SK-N-SH (cell line): ENCODE measurements at regions not wholly inside any gene's neighbourhood (a gene's known extent, or its start where the extent isn't known, plus 50 kb on each side); places are given as distances from the start of the nearest gene placed in this dataset.

Experiments
- CTCF ChIA-PET: fragments of 300-600, 350-600 bp; formaldehyde crosslinking; extraction: SDS; loops from one replicate; lab custom pipeline; 2021; lab: Yijun Ruan, JAX
- POLR2A ChIA-PET: fragments of 350-600 bp; sonication (Branson Sonifier 250); formaldehyde crosslinking; extraction: SDS; loops from one replicate; lab custom pipeline; 2020; ENCODE audit warnings: antibody characterized with exemption, inconsistent platforms; lab: Yijun Ruan, JAX
- DNase-seq: peaks from one replicate; pipeline ENCODE4 v3.0.0; 2012
- H2AFZ ChIP-seq: fragments of 200-600 bp; sonication (generic); 2 replicates; pipeline ENCODE4 v1.8.1; 2016; ENCODE audit warnings: antibody characterized with exemption, mild to moderate bottlenecking, low read depth
- H3F3A ChIP-seq: fragments of 200-600 bp; sonication (generic); replicated peaks from 2 replicates; pipeline ENCODE3; 2016; ENCODE audit warnings: antibody characterized with exemption, mild to moderate bottlenecking; ENCODE audit not compliant: insufficient read depth
- H3K27ac ChIP-seq, 2 experiments: fragments of 200-500 bp in 1 of 2; fragments of 200-600 bp in 1 of 2; sonication (Bioruptor generic) in 1 of 2; sonication (generic), shearing (Covaris generic) in 1 of 2; 2 replicates each; pipeline versions ENCODE4 v1.5.1 to v1.6.1; 2014 to 2016; ENCODE audit warnings: low read depth in 2 of 2, inconsistent platforms in 1 of 2, low read length in 1 of 2, mild to moderate bottlenecking in 1 of 2, mixed read lengths in 1 of 2
- H3K27me3 ChIP-seq: fragments of 200-600 bp; sonication (generic), shearing (Covaris generic); 2 replicates; pipeline ENCODE4 v1.6.1; 2016; ENCODE audit warnings: mixed run types; ENCODE audit not compliant: insufficient read depth
- H3K36me3 ChIP-seq, 2 experiments: fragments of 200-500 bp in 1 of 2; fragments of 200-600 bp in 1 of 2; sonication (Bioruptor generic) in 1 of 2; sonication (generic) in 1 of 2; replicated peaks in 1 of 2; 2 replicates each; pipeline versions ENCODE3 to v1.5.1; 2014 to 2016; ENCODE audit warnings: low read length in 1 of 2, mild to moderate bottlenecking in 1 of 2; ENCODE audit not compliant: insufficient read depth in 2 of 2, control insufficient read depth in 1 of 2
- H3K4me1 ChIP-seq, 2 experiments: fragments of 200-500 bp in 1 of 2; fragments of 200-600 bp in 1 of 2; sonication (Bioruptor generic) in 1 of 2; sonication (generic), shearing (Covaris generic) in 1 of 2; 2 replicates each; pipeline versions ENCODE4 v1.5.1 to v1.6.1; 2014 to 2016; ENCODE audit warnings: low read depth in 1 of 2, low read length in 1 of 2, mixed run types in 1 of 2; ENCODE audit not compliant: insufficient read depth in 2 of 2, control insufficient read depth in 1 of 2
- H3K4me2 ChIP-seq: fragments of 200-600 bp; sonication (generic), shearing (Covaris generic); 2 replicates; pipeline ENCODE4 v1.6.1; 2017; ENCODE audit warnings: mixed run types
- H3K4me3 ChIP-seq, 2 experiments: fragments of 200-500 bp in 1 of 2; fragments of 200-600 bp in 1 of 2; sonication (Bioruptor generic) in 1 of 2; sonication (generic), shearing (Covaris generic) in 1 of 2; 2 replicates each; pipeline versions ENCODE4 v1.5.1 to v1.8.1; 2014 to 2016; ENCODE audit warnings: low read depth in 2 of 2, inconsistent platforms in 1 of 2, low read length in 1 of 2, mild to moderate bottlenecking in 1 of 2, mixed read lengths in 1 of 2, moderate library complexity in 1 of 2
- H3K79me2 ChIP-seq: fragments of 200-600 bp; sonication (generic); 2 replicates; pipeline ENCODE4 v1.8.1; 2017; ENCODE audit warnings: mild to moderate bottlenecking; ENCODE audit not compliant: insufficient read depth
- H3K9ac ChIP-seq: fragments of 200-600 bp; sonication (generic); 2 replicates; pipeline ENCODE4 v1.6.1; 2017; ENCODE audit warnings: mixed run types
- H3K9me2 ChIP-seq: fragments of 200-600 bp; sonication (generic); 2 replicates; pipeline ENCODE4 v1.6.1; 2017; ENCODE audit warnings: mixed run types
- H3K9me3 ChIP-seq: fragments of 200-600 bp; sonication (generic); 2 replicates; pipeline ENCODE4 v1.6.1; 2017; ENCODE audit warnings: mixed run types, mild to moderate bottlenecking, moderate library complexity
- H4K20me1 ChIP-seq: fragments of 200-600 bp; sonication (generic); 2 replicates; pipeline ENCODE4 v1.6.1; 2017; ENCODE audit warnings: mild to moderate bottlenecking, mixed run types; ENCODE audit not compliant: insufficient read depth
- CHD2 ChIP-seq: fragments of 150-350 bp; IDR thresholded peaks from 2 replicates; pipeline ENCODE4 v1.6.1; 2018; ENCODE audit warnings: low read length; ENCODE audit not compliant: partially characterized antibody
- EZH2phosphoT487 ChIP-seq: fragments of 200-600 bp; sonication (generic); IDR thresholded peaks from 2 replicates; pipeline ENCODE4 v1.6.1; 2017; ENCODE audit warnings: low read depth, mixed run types, mild to moderate bottlenecking, antibody characterized with exemption, moderate library complexity, borderline replicate concordance
- FOSL2 ChIP-seq: IDR thresholded peaks from 2 replicates; pipeline ENCODE4 v1.4.0; 2012; ENCODE audit warnings: low read depth, mild to moderate bottlenecking, moderate library complexity, borderline replicate concordance
- FOXM1 ChIP-seq: IDR thresholded peaks from 2 replicates; pipeline ENCODE4 v1.4.0; 2012; ENCODE audit warnings: low read depth, mild to moderate bottlenecking
- GATA2 ChIP-seq: sonication (generic); formaldehyde crosslinking; IDR thresholded peaks from 2 replicates; pipeline ENCODE4 v1.5.0; 2020; ENCODE audit warnings: mild to moderate bottlenecking, missing genetic modification reagents
- MEF2A ChIP-seq: IDR thresholded peaks from 2 replicates; pipeline ENCODE4 v1.4.0; 2012; ENCODE audit warnings: low read depth, borderline replicate concordance
- MXI1 ChIP-seq: IDR thresholded peaks from 2 replicates; pipeline ENCODE4 v1.6.1; 2012; ENCODE audit warnings: mild to moderate bottlenecking, low read depth, low read length, improper control_type of control experiment
- NFIC ChIP-seq: IDR thresholded peaks from 2 replicates; pipeline ENCODE4 v1.4.0; 2012; ENCODE audit warnings: borderline replicate concordance
- NRF1 ChIP-seq: IDR thresholded peaks from 2 replicates; pipeline ENCODE4 v1.6.1; 2012; ENCODE audit warnings: low read depth, mild to moderate bottlenecking, low read length
- RAD21 ChIP-seq: IDR thresholded peaks from 2 replicates; pipeline ENCODE4 v1.6.1; 2012; ENCODE audit warnings: mild to moderate bottlenecking, low read length
- RCOR1 ChIP-seq: fragments of 150-350 bp; IDR thresholded peaks from 2 replicates; pipeline ENCODE4 v1.6.1; 2017; ENCODE audit warnings: antibody characterized with exemption, low read length
- RFX5 ChIP-seq: IDR thresholded peaks from 2 replicates; pipeline ENCODE4 v1.6.1; 2012; ENCODE audit warnings: mild to moderate bottlenecking, improper control_type of control experiment, low read length
- TAF1 ChIP-seq: IDR thresholded peaks from 2 replicates; pipeline ENCODE4 v1.6.1; 2012; ENCODE audit warnings: low read depth, mild to moderate bottlenecking, low read length, moderate library complexity, borderline replicate concordance
- TCF12 ChIP-seq: IDR thresholded peaks from 2 replicates; pipeline ENCODE4 v1.4.0; 2012
- TEAD4 ChIP-seq: IDR thresholded peaks from 2 replicates; pipeline ENCODE4 v1.4.0; 2012; ENCODE audit warnings: mild to moderate bottlenecking, borderline replicate concordance; ENCODE audit not compliant: insufficient read depth
- USF1 ChIP-seq: IDR thresholded peaks from 2 replicates; pipeline ENCODE4 v1.4.0; 2012; ENCODE audit warnings: low read depth, borderline replicate concordance
- WGBS: methylation state at CpG from one replicate; pipeline ENCODE4 v1.1.6; 2017; ENCODE audit warnings: low lambda C conversion rate; 5-methylcytosine and 5-hydroxymethylcytosine counted together
- TF ChIP-seq, protein P1 (sequence below): fragments of 150-350 bp; IDR thresholded peaks from 2 replicates; pipeline ENCODE4 v1.6.1; 2017; ENCODE audit warnings: antibody characterized with exemption, low read length, low read depth, borderline replicate concordance
- TF ChIP-seq, protein P2 (sequence below): IDR thresholded peaks from 2 replicates; pipeline ENCODE4 v1.6.1; 2012; ENCODE audit warnings: mild to moderate bottlenecking, low read depth, low read length, moderate library complexity

DNA sequence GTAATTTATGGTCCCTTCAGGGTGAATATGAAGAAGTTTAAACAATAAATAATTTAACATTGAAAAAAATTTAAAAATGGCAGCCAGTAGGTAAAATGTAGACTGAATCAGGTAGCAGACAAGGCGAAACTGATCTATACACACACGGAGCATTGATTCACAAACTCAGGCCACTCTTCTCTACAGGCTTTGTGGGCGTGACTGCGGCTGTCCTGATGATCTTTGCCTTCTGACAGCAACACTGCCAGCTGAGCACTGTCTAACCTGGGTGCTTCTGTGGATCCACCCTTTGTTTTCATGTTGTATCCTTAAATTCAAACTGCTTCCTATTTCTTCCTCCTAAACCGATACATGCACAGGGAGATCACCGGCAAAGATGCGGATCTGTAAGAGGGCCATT, 315.4 kb upstream of the ADCY2 start (continued):
- no peak for TF ChIP-seq NFIC
- no peak for TF ChIP-seq EZH2phosphoT487
- no peak for TF ChIP-seq RAD21
- no peak for TF ChIP-seq TEAD4

GRCh38 chr5:7087719-7088297, 308.1 kb upstream of the ADCY2 start:
- no peak for TF ChIP-seq FOSL2
- TF ChIP-seq MXI1: no peak
- TF ChIP-seq, protein P1, sequence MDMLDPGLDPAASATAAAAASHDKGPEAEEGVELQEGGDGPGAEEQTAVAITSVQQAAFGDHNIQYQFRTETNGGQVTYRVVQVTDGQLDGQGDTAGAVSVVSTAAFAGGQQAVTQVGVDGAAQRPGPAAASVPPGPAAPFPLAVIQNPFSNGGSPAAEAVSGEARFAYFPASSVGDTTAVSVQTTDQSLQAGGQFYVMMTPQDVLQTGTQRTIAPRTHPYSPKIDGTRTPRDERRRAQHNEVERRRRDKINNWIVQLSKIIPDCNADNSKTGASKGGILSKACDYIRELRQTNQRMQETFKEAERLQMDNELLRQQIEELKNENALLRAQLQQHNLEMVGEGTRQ: no peak
- TF ChIP-seq RAD21: no peak
- TF ChIP-seq GATA2: no peak
- TF ChIP-seq MEF2A: no peak
- TF ChIP-seq, protein P2, sequence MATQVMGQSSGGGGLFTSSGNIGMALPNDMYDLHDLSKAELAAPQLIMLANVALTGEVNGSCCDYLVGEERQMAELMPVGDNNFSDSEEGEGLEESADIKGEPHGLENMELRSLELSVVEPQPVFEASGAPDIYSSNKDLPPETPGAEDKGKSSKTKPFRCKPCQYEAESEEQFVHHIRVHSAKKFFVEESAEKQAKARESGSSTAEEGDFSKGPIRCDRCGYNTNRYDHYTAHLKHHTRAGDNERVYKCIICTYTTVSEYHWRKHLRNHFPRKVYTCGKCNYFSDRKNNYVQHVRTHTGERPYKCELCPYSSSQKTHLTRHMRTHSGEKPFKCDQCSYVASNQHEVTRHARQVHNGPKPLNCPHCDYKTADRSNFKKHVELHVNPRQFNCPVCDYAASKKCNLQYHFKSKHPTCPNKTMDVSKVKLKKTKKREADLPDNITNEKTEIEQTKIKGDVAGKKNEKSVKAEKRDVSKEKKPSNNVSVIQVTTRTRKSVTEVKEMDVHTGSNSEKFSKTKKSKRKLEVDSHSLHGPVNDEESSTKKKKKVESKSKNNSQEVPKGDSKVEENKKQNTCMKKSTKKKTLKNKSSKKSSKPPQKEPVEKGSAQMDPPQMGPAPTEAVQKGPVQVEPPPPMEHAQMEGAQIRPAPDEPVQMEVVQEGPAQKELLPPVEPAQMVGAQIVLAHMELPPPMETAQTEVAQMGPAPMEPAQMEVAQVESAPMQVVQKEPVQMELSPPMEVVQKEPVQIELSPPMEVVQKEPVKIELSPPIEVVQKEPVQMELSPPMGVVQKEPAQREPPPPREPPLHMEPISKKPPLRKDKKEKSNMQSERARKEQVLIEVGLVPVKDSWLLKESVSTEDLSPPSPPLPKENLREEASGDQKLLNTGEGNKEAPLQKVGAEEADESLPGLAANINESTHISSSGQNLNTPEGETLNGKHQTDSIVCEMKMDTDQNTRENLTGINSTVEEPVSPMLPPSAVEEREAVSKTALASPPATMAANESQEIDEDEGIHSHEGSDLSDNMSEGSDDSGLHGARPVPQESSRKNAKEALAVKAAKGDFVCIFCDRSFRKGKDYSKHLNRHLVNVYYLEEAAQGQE: no peak
- TF ChIP-seq FOXM1: no peak
- no peak for TF ChIP-seq TCF12
- TF ChIP-seq CHD2: no peak
- no peak for TF ChIP-seq NRF1
- TF ChIP-seq RCOR1: no peak
- no peak for TF ChIP-seq TAF1
- no peak for TF ChIP-seq USF1
- no peak for TF ChIP-seq RFX5
- H3K9ac ChIP-seq: no peak overlapping the region
- ChIA-PET POLR2A (no interaction called here), CTCF (no interaction called here)
- no peaks in the 10 kb centered on the region for H3K9me2 ChIP-seq
- H3K27ac ChIP-seq: no peak overlapping the region
- WGBS: 2% methylated on average over 6 of the region's 6 CpGs
- no peaks in the 10 kb centered on the region for H3K36me3 ChIP-seq
- H3F3A ChIP-seq: no peaks in the 10 kb centered on the region
- H3K27me3 ChIP-seq: no peaks in the 10 kb centered on the region
- DNase-seq: no peak
- no peak overlapping the region for H2AFZ ChIP-seq
- no peaks in the 10 kb centered on the region for H4K20me1 ChIP-seq
- no peaks in the 10 kb centered on the region for H3K4me1 ChIP-seq
- H3K79me2 ChIP-seq: no peaks in the 10 kb centered on the region
- no peak overlapping the region for H3K4me2 ChIP-seq
- no peaks in the 10 kb centered on the region for H3K9me3 ChIP-seq
- H3K4me3 ChIP-seq: no peak overlapping the region
